ENCODE measurements at regions not wholly inside any gene's neighbourhood (a gene's known extent, or its start where the extent isn't known, plus 50 kb on each side); places are given as distances from the start of the nearest gene placed in this dataset.

- Histone ChIP-seq H3K27me3 (no peaks in the 10 kb centered on the region), H3K36me3 (no peaks in the 10 kb centered on the region), H3K4me3 (no peak overlapping the region), H3K27ac (no peak overlapping the region), H3K4me1 (ENCODE audit: insufficient read depth) (no peaks in the 10 kb centered on the region), H3K9me3 (no peaks in the 10 kb centered on the region)
- intact Hi-C loops (cut with DNase I): no loop called here
- no peak for DNase-seq
- 88 to 91% (median 90%) methylated on average over 2 of the region's 2 CpGs for WGBS, 3 donors
- no peak for TF ChIP-seq EP300 (IDR thresholded peaks at IDR 0.05)
- TF ChIP-seq POLR2A (IDR thresholded peaks at IDR 0.05): no peak
- TF ChIP-seq CTCF (IDR thresholded peaks at IDR 0.05): no peak
Observed at GRCh38 chr13:64672751-64673150, 2557.4 kb downstream of the PCDH9 start.

- Histone ChIP-seq H3K4me1 (ENCODE audit: insufficient read depth) (no peaks in the 10 kb centered on the region), H3K36me3 (no peaks in the 10 kb centered on the region), H3K27me3 (no peaks in the 10 kb centered on the region), H3K27ac (no peak overlapping the region), H3K9me3 (no peaks in the 10 kb centered on the region), H3K4me3 (no peak overlapping the region)
- intact Hi-C loops (cut with DNase I): no loop called here
- 91 to 92% (median 91%) methylated on average over 7 of the region's 7 CpGs for WGBS, 3 donors
- no peak for TF ChIP-seq CTCF (IDR thresholded peaks at IDR 0.05)
- no peak for TF ChIP-seq EP300 (IDR thresholded peaks at IDR 0.05)
- no peak for DNase-seq
Observed at GRCh38 chr13:64662887-64663593, 2567.1 kb downstream of the PCDH9 start.

GRCh38 chr13:64648293-64648692 is 2581.8 kb downstream of the PCDH9 start:
- no peak overlapping the region for H3K27ac ChIP-seq
- no peaks in the 10 kb centered on the region for H3K4me1 ChIP-seq (ENCODE audit: insufficient read depth)
- no peak for DNase-seq
- H3K4me3 ChIP-seq: no peak overlapping the region
- intact Hi-C loops (cut with DNase I): no loop called here
- no peaks in the 10 kb centered on the region for H3K9me3 ChIP-seq
- H3K36me3 ChIP-seq: no peaks in the 10 kb centered on the region
- TF ChIP-seq CTCF (IDR thresholded peaks at IDR 0.05) (no peak), EP300 (IDR thresholded peaks at IDR 0.05) (no peak), POLR2A (IDR thresholded peaks at IDR 0.05) (no peak)
- H3K27me3 ChIP-seq: no peaks in the 10 kb centered on the region

GRCh38 chr13:64643066-64643465 is 2587.1 kb downstream of the PCDH9 start:
- Histone ChIP-seq H3K27me3 (no peaks in the 10 kb centered on the region), H3K9me3 (no peaks in the 10 kb centered on the region), H3K4me1 (ENCODE audit: insufficient read depth) (no peaks in the 10 kb centered on the region), H3K27ac (no peak overlapping the region), H3K36me3 (no peaks in the 10 kb centered on the region), H3K4me3 (no peak overlapping the region)
- intact Hi-C loops (cut with DNase I): no loop called here
- TF ChIP-seq EP300 (IDR thresholded peaks at IDR 0.05): no peak
- 79 to 86% (median 84%) methylated on average over 2 of the region's 2 CpGs for WGBS, 3 donors
- no peak for DNase-seq

GRCh38 chr13:64640002-64640401 is 2590.1 kb downstream of the PCDH9 start:
- H3K27me3 ChIP-seq: no peaks in the 10 kb centered on the region
- H3K36me3 ChIP-seq: no peaks in the 10 kb centered on the region
- no peaks in the 10 kb centered on the region for H3K4me1 ChIP-seq (ENCODE audit: insufficient read depth)
- TF ChIP-seq POLR2A (IDR thresholded peaks at IDR 0.05): no peak
- TF ChIP-seq EP300 (IDR thresholded peaks at IDR 0.05): no peak
- no peak for TF ChIP-seq CTCF (IDR thresholded peaks at IDR 0.05)
- intact Hi-C loops (cut with DNase I): no loop called here
- WGBS, 3 donors: 37 to 60% (median 50%) methylated on average over 2 of the region's 2 CpGs
- H3K27ac ChIP-seq: no peak overlapping the region
- no peak for DNase-seq
- no peak overlapping the region for H3K4me3 ChIP-seq
- no peaks in the 10 kb centered on the region for H3K9me3 ChIP-seq

All from ovary (tissue), 7 donors.